GM21515 (cell line): ENCODE measurements at regions not wholly inside any gene's neighbourhood (a gene's known extent, or its start where the extent isn't known, plus 50 kb on each side); places are given as distances from the start of the nearest gene placed in this dataset.
"Not testable (repeated sequence)": the region's sequence is repeated elsewhere in the genome, so short reads cannot be mapped to it uniquely, and the experiment has no call there.

Experiments
- ATAC-seq: cut with Tn5 transposase; IDR thresholded peaks from one replicate; pipeline ENCODE4 v1.9.1; 2021; ENCODE audit not compliant: unreplicated experiment

DNA sequence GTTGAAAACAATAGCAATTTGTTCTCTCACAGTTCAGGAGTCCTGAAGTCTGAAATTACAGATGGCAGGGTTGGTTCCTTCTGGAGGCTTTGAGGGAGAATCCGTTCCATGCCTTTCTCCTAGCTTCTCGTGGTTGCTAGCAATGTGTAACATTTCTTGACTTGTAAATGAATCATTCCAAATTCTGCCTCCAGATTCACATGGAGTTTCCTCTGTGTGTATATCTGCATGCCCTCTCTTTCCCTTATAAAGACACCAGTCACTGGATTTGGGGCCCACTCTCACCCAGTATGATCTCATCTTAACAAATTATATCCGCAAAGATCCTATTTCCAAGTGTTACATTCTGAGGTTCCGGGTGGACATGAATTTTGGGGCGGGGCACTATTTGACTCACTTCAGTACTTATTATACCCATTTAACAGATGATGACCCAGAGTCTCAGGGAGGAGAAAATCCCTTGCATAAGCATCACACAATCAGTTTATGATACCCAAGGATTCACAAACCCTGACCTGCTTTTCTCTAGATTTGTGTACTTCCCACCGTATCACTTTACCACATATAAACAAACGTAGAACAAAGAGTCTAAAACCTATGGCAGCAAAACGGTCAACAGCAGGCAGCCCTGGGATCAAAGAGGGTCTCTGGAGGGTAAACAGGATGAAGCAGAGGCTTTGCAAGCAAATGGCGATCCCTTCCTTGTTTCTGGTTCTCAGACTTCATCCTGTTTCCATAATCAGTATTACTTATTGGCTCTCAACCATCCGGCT lies 93.7 kb downstream of the C9orf152 start:
- ATAC-seq, result no peak

DNA sequence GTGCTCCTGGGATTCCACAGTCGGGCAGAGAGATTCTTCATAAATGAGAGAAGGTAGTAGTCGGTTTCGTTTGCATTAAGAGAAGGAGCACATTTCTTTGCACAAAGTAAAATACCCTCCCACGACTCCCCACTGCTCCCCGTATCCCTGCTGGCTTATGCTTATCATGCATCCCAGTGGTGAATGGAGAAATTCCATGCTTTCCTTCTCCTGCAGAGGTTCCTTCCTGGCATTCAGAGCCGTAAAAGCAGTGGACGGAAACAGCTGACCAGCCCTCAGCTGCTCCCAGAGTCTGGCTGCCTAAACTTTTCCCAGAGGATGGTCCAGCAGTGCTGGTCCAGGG lies 93.1 kb downstream of the C9orf152 start:
- no peak for ATAC-seq

DNA sequence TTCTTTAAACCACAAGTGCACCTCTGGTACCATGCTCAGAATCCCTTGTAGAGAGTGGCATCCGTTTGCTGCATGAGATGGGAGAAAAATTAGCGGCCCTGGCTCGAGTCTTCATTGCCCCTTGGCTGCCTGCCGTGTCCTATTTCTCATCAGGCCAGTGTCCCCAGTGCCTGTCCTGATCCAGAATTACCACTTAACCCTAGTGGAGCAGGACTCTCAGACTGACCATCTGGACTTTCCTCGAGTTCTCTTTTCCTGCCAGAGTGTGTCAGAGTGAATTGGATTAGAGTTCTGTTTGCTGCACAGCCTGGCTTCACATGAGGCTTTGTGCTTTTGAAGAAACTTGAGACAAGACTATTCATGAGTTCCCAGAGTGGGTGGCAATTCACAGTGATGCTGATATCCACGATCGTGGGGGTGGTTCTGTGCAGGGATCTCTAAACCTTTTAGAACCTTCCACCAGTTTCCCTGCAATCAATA lies 92.6 kb downstream of the C9orf152 start:
- ATAC-seq, result no peak

DNA sequence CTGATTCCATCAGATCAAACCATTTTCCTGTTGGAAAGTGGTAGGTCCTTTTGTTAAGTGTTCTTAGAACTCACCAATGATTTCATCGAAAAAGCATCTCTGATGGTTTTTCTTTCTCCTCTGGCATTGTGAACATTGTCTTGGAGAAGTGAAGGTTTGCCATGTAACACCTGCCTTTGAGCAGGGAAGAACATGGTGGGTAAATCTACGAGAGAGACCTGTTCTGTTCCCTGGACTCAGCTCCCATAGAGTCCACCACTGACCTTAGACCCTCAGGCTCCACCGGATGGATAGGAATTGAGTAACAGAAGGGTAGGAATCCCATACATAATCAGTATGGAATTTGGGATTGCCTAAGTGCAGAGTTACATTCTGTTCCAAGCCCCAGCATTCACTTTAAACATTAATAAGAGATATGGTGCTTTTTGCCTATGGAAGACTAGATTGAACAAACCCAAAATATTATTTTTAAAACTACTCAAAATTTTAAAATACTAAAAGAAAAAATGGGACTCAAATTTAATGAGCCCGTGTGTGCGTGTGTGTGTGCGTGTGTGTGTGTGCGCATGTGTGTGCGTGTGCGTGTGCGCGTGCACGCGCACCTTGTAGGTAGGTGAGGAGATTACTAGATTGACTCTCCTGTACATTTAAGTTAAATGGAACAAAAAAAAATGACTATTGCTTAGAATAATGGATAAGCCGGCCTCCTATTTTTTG lies 92.0 kb downstream of the C9orf152 start:
- ATAC-seq, result no peak

DNA sequence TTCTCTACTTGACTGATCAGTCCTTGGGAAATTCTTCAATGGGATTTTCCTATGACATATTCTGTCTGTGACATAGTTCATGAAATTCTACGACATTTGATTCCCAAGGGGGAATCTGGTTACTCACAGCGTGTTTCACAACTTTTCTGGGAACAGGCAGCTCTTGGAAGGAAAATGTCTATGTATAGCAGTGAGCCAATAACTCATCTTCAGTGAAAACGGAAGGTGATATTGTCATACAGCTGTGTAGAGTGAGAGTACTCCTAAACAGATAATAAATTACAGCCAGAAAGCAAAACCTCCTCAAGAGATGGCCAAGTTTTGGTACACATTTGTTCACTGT lies 91.4 kb downstream of the C9orf152 start:
- ATAC-seq, result no peak

DNA sequence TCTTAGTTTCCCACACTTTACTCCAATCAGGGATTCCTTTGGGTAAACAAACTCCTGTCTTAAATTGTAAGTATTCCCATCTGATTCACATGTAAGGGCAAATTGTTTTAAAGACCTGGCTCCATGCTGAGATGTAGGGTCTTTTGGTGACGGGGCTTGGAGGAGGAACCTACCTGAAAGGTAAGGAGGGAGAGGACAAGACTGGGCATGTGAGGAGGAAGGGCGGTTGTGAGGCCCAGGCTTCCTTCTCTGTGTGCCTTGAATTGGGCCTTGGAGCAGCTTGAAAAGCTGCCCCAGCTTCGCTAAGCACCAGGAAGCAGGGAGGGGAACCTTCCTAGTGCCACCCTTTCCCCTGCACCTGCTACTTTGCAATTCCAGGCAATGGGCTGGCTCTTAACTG lies 86.8 kb downstream of the C9orf152 start:
- ATAC-seq, result no peak

DNA sequence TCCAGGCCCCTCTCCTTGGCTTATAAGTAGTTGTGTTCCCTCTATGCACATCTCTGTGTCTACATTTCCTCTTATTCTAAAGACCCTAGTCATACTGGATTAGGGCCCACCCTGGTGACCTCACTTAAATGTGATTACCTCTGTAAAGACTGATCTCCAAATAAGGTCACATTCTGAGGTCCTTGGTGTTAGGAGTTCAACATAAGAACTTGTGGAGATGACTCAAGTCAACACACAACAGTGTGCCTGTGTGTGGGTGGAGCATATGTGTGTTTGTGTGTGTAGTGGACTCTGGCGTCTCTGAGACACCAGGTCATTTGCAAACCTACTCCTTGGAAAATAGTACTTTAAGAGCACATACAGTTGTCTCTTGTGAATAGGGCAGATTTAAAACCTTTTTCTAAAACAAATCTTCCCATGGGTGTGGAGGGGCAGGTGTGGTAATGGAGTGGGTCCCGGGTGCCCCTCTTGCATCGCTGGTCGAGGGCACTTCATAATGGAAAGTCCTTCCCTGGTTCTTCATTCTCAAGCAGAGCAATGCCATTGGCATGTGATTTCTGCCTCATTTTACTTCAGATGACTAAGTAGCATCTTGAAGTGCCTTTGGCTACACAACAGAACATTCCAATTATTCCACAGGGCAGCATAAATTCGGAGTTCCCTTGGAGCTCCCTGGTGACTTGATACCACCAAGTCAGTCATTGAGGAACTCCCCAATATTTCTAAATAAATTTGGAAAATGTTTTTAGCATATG lies 84.4 kb downstream of the C9orf152 start:
- ATAC-seq, result no peak

DNA sequence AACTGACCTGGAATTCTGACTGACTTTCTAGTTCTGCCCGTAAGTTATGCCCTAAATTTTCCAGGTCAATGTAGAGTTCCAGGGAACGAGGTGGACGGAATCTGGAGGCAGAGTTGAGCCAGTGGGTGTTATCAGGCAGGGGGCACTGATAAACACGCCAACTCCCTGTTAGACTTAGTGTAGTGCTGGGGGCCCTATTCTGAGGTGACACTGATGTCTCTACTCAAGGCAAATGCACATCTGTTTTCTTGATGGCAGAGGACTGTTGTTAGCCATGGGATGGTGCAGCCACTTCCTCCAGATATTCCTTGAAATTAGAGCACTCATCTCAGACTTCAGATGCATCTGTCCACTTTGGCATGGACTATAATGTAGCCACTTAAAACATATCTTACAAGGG lies 83.5 kb downstream of the C9orf152 start:
- ATAC-seq, result no peak

DNA sequence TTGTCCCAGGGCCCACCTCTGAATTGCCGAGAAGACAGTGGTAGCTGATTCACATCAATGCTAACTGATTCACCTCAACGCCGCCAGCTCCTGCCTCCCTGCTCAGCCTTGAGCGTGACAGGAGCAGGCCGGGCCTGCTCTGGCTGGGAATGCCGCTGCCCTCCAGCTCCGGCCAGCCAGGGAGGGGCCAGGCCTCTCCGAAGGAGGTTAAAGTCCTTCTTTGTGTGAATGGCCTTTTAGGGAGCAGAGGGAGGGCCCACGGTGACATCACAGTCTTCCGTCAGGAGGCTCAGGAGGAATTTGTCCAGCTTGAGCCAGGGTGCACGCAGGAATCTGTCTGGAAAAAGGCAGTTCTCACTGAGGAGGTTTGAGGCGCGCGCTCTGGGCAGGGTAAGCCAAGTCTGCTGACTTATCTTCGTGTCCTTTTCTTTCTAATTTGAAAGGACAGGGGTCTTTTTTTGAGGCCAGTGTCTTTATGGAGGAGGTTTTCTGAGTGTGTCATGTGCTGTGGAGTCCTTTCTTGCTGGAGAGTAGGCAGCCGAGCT lies 82.7 kb downstream of the C9orf152 start:
- ATAC-seq, result no peak

DNA sequence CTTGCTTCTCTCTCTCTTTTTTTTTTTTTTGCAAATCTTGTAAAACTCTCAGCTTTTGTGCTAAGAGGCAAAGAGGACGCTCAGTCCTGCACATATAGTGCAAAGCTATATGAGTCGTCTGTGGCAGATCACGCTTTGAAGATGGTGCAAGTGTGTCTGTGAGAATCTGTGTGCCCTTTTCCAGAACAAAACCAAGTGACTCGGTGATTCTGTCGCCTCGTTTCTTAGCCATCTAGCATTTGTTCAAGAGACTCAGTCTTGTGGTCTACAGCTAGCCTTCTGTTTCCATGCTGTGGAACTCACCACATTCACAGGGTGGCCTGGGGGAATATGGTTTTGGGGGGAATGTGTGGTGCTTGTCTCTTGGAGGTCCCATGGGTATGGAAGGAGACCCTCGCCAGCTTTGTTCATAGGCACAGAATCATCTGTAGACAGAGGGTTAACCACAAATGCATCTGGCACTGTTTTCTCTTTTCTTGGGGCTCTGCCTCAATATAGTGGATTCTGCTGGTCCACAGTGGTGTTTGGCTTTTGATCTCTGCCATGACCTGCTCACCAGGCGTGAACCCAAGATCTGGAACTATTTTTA lies 82.1 kb downstream of the C9orf152 start:
- no peak for ATAC-seq

DNA sequence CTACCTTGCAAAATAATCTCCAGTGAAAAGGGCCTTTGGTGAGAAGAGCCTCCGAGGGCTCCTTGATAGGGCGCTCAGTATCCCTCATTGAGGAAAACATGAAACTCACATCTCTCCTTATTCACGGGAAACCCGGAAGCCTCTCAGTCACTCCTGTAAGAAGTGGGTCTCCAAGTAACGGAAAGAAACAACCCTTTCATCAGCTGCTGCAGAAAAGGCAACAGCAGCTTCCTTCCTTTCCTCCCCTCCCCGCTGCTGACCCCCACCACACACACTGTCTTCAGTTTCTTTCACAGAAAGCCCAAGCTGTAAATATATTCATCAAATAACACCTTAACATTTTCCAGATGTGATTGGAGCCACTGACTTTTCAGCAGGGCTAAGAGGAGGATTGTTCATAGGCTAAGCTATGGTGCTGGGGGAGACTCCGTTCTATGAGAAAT lies 81.4 kb downstream of the C9orf152 start:
- no peak for ATAC-seq

DNA sequence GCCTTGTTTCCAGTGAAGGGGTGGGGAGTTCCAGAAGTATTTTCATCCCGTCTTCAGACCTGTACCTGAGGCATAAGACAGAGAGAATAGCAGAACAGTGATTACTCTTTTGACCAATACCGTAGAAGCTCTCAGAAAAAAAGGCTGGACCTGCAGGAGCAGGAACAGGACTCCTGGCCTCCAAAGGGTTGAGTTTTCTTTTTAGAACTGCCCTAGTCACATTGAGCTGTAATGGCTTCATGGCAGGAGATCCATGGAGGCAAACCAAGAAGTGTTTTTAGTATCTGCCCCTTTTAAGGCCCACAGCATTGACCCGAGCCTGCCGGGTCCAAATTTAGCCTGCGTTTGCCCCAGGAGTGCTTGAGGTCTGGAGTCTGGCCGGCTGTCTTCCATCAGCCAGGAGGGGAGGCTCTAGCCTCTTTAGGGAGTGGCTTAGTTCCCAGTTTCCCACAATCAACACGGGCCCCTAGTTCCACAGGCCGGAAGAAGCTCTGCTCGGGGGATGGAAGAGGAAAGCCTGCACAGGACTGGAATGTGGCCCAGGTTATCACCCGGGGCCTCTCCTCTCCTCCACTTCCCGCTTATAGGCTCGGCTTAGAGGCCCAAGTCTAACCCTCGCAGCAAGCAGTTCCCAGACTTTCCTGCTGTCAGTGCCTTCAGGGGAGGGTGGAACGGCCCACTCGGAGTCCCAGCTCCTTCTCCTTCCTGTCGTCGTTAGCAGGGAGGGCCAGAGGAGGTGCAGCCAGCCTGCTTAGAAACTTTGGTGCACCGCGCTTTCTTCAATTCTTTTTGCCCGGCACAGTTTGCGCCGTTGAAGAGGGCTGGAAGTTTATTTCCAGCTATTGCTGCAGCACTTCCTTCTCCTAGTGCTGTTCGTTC lies 80.7 kb downstream of the C9orf152 start:
- ATAC-seq, result no peak

DNA sequence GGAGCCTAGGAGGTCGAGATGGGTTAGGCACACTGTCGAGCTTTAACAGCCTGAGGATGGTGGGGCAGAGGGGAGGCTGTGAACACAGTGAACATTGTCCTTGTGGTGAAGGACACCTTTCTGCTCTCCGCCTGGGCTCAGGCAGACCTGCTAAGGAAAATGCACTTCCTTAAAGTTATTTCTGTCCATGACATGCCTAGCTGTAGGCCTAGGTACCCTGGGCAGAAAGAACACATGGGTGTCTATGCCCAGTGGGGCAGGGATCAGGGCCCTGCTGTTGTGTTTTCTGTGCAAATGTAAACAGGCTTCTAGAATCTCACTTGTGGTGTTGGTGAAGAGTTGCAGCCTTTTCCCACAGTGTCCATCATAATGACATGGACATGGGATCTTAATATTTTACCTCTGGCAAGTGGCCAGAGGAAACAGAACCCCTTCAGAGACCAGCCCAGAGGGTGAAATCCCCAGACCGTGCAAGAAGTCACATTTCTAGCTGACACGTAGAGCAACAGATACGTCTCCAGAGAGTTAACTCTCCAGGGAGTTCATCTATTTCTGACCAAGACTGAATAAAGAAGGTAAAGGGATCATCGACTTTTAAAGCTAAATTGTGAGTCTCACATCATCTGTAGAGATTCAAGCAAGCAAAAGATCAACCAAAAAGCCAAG lies 79.2 kb downstream of the C9orf152 start:
- peak; percentile 68 for ATAC-seq

DNA sequence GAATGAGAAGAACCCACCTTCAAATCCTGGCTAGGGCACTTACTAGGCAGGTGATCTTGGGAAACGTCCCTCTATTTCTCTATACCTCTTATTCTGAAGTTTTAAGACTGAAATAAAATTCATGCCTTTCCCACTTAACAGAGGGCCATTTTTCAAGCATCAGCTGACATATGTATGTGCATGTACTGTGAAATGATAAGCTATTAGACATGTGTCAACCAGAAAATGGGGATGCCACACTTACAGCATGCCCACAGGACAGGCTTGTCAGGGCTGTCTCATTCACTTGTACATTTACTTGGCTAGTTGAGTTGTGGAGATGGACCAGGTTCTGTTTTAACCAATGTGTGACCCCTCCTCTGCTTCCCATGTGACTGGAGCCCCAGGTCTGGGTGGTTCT lies 78.5 kb downstream of the C9orf152 start:
- ATAC-seq, result no peak

DNA sequence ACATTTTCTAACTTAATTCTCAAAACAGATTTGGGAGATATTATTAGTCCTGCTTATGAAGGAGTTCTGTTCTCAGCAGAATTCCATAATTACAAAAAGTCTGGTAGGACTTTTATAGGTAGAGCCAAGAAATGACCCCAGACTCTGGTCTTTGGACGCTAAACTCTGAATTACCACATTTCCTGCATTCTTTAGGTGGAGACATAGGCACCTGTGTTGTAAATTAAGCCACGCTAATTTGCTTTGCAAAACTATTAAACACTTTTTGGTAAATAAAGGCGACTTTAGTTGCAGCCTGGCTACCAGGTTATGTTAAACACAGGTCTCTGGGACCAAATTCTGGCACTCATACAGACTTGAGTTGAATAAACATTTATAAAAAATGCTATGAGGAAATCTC lies 77.7 kb downstream of the C9orf152 start:
- ATAC-seq, result no peak

DNA sequence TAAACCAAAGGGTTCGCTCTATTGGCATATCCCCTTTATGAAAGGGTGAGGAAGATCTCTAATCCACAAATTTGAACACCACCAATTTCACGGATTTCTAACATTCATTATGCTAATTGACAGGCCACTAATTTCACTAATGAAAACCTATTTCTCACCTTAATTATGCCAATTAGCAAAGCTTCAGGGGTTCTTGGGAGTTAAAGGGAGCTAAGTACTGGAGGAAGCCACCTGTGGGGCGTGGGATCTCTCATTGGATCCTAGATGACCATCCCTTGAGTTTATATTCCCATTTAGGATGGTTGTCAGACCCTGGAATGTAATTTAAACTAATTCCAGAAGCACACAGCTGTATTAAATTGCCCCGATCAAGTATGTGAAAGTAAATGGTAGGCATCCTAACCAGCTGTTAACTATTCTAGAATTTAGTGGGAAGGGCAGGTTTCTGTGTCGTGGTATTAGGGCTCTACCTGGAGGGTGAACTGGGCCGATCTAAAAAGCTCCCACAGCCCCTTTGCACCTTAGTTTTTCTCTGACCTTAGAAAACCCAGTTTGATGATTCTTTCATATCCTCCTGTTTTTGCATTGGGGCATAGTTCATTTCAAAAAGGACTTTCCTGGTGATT lies 77.1 kb downstream of the C9orf152 start:
- ATAC-seq, result no peak

DNA sequence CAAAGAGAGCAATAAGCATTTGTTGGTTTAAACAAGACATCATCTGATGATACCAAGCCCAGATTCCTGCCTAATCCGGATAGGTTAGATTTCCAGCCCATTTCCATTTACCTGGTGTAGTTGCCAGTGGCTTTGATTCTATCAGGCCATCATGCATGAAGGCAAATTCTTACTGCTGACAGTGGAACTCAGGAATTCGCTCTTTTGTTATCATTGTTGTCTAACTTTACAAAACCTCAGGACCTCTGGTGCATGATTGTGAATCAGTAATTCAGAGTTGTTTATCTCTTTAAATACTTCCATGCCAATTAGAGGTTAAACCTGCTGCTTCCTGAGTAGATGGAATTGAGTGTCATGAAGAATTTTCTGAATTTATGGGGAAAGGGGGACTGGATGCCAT lies 76.5 kb downstream of the C9orf152 start:
- ATAC-seq, result no peak

DNA sequence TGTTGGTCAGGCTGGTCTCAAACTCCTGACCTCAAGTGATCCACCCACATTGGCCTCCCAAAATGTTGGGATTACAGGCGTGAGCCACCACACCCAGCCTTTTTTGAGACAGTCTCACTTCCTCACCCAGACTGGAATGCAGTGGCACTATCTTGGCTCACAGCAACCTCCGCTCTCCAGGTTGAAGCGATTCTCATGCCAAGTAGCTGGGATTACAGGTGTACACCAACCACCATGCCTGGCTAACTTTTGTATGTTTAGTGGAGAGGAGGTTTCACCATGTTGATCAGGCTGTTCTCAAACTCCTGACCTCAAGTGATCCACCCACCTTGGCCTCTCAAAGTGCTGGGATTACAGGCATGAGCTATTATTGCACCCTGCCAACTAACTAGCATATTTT lies 75.4 kb downstream of the C9orf152 start:
- ATAC-seq, result not testable (repeated sequence)

DNA sequence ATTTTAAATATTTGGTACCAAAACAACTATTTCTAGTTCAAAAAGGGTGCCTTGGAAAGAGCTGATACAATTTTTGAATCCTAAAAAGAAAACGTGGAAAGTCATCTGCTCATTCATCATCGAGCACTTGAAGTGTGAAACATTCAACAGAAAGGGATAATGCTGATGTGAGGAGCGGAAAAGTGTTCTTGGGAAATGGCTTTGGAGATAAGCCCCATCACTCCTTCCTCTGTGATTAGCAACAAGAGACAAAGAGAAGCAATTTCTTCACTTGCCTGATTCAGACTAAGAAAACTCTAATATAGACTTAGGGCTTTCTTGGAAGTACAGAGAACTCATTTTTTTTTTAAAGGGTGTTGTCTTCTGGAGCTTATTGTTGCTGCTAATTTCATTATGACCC lies 74.9 kb downstream of the C9orf152 start:
- ATAC-seq, result no peak
